GM12892 (cell line): ENCODE measurements at regions not wholly inside any gene's neighbourhood (a gene's known extent, or its start where the extent isn't known, plus 50 kb on each side); places are given as distances from the start of the nearest gene placed in this dataset.

Experiments used
- DNase-seq: peaks from one replicate; pipeline ENCODE4 v3.0.0; 2011; ENCODE audit not compliant: insufficient read length
- FAIRE-seq: peaks from 2 replicates; lab custom pipeline; 2011; peaks lifted over from hg19 to GRCh38; lab: Jason Lieb, UNC
- POLR2A ChIP-seq: IDR thresholded peaks from 2 replicates; pipeline ENCODE4 v1.6.1; 2011; ENCODE audit warnings: low read depth, low read length, control low read depth
- POLR2AphosphoS5 ChIP-seq: IDR thresholded peaks from 2 replicates; pipeline ENCODE4 v1.6.1; 2011; ENCODE audit warnings: low read depth, low read length, control low read depth
- TAF1 ChIP-seq: IDR thresholded peaks from 2 replicates; pipeline ENCODE4 v1.6.1; 2011; ENCODE audit warnings: low read depth, mild to moderate bottlenecking, control low read depth, low read length, borderline replicate concordance

DNA sequence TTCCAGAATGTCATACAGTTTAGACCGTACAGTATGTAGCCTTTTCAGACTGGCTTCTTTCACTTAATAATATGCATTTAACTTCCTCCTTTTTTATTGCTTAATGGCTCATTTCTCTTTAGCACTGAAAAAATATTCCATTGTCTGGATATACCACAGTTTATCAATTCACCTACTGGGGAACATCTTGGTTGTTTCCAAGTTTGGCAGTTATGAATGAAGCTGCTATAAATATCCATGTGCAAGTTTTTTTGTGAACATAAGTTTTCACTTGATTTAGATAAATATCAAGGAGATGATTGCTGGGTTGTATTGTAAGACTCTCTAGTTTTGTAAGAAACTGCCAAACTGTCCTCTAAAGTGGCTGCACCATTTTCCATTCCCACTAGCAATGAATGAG, 375.5 kb downstream of the PCDH18 start:
- DNase-seq (no peak), FAIRE-seq (no peak)

DNA sequence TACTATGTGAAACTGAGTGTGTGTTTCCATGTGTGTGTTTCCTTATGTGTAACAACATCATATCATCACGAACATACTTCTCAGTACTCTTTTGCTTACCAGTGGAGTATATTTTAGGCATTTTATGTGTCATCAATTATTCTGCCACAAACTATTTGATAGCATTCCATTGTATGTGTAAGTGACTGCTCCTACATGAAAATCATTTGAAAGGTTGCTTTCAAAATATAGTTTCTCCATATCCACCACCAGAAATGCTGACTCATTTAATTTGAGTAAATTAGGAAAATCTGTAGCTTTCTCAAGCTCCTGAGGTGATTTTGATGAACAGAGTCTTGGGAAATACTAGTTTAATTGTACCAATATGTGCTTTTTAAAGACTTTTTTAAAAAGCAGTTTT, 376.2 kb downstream of the PCDH18 start:
- DNase-seq, result no peak
- no peak for FAIRE-seq
- TF ChIP-seq POLR2AphosphoS5, result no peak
- no peak for TF ChIP-seq TAF1
- no peak for TF ChIP-seq POLR2A

More for the DNA sequence above, 375.5 kb downstream of the PCDH18 start:
- TF ChIP-seq TAF1, result no peak
- TF ChIP-seq POLR2A, result no peak
- no peak for TF ChIP-seq POLR2AphosphoS5

DNA sequence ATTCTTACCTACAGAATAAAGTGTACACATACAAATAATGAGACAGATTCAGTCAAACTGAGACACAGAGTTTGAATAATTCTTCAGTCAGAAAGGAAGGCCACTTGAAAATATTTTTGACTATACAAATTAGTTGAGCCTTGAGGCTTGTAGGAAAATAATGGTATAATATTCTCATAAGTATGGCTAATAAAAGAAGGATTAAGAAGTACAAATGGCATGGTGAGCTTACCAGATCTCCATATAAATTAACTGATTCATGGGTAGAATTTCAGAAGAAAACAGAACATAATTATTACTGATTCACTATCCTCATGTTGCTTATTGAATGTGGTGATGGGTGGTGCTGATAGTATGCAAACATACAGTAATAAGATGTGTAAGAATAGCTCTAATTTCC, 401.1 kb downstream of the PCDH18 start:
- no peak for DNase-seq
- no peak for FAIRE-seq
- no peak for TF ChIP-seq POLR2A
- no peak for TF ChIP-seq POLR2AphosphoS5
- no peak for TF ChIP-seq TAF1

DNA sequence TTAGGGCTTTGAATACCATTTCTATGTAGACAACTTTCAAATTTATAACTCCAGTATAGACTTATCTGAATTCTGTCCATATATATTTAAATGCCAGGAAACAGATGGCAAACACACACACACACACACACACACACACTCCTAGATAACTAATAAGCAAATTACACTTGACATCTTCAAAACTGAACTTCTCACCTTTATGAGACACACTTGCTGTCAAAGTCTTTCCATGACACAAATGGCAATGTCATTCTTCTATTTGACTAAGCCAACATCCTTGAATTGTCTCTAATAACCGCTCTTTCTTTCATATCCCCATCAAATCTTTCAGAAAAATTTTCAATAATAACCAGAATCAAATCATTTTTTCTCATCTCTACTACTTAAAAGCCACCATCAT, 402.4 kb downstream of the PCDH18 start:
- DNase-seq (no peak), FAIRE-seq (no peak)
- TF ChIP-seq TAF1, result no peak
- no peak for TF ChIP-seq POLR2A
- no peak for TF ChIP-seq POLR2AphosphoS5

DNA sequence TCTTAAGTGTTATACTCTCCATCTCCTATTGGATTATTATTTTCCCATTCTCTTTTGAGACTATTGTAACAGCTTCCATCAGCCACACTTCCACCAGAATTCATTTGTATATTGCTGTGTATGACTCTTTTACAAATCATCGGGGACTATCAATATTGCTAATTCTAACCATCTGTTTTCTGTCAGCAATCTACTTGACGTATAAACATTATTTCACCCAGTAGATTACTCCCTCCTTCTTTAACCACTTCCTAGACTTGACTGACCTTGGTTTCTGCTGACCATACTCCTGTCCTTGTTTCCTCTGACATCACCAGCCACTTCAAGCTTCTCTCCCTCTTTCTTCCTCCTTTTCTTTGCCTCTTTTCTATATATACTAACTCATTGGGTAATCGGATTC, 402.9 kb downstream of the PCDH18 start:
- no peak for FAIRE-seq
- TF ChIP-seq TAF1 (no peak), POLR2AphosphoS5 (no peak), POLR2A (no peak)
- no peak for DNase-seq

DNA sequence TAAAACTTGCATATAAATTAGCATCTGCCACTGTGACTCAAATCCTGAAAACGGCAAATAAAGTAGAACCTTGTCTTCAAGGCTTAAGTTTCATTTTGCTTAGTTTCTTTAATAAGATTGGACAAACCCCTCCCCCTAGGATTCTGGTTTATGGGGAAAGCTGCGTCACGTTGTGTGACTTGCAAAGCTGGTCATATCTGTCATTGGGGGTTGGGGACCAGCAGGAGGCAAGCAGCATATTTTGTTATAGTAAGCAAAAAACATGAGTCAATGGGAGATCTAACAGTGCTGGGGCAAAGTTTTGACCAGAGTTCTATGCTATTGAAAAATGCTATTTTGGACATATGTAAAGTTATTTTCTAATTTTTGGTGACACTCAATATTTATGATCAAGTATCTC, 407.3 kb downstream of the PCDH18 start:
- TF ChIP-seq POLR2A (no peak), TAF1 (no peak), POLR2AphosphoS5 (no peak)
- FAIRE-seq (no peak), DNase-seq (no peak)

DNA sequence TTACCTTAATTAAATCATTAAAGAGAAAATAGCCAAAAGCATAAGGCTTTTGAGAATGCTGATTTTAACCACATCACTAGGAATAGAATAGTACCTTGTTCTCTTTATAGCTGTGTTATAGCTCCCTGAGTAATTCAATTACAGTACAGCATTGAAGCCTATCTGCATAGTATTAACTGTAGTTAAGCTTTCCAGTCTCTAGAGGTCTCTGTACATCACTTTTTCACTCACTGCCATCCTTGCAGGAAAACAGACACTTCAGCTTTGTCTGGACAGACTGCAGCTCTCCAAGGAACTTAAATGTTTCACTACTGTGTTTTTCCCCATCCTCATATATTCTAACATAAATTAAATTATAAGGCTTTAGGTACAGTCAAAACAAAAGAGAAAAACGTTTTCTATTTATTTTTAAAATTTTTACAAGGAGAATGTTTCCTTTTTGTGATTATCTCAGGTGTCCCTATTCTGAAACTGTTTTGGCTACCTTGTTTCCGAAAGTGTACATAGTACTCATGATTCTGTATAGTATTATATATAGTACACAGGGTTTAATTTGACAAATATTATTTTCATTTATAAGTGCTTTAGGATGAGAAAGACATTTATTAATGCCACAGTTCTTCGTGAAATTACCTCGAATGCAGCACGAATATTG, 407.9 kb downstream of the PCDH18 start:
- TF ChIP-seq POLR2AphosphoS5, result no peak
- TF ChIP-seq POLR2A, result no peak
- peak; percentile 33 for FAIRE-seq
- no peak for DNase-seq

DNA sequence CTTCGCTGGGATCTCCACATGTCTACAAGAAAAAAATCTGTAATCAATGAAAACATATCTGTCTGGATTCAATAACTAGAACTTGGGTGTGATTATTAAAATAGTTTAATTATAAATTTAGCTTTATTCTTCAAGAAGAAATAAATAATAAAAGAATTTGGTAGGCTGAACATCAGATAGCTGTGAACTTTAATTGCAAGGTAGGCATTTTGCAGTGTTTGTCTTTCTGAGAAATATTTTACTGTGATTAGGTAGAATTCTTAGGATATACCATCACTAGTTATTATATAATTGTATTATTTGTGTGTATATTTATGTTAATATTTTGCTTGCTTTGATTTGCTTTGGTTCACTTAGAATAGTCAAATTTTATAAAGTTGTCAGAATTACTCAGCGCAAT, 409.4 kb downstream of the PCDH18 start:
- no peak for DNase-seq
- no peak for FAIRE-seq
- TF ChIP-seq POLR2AphosphoS5 (no peak), POLR2A (no peak), TAF1 (no peak)

DNA sequence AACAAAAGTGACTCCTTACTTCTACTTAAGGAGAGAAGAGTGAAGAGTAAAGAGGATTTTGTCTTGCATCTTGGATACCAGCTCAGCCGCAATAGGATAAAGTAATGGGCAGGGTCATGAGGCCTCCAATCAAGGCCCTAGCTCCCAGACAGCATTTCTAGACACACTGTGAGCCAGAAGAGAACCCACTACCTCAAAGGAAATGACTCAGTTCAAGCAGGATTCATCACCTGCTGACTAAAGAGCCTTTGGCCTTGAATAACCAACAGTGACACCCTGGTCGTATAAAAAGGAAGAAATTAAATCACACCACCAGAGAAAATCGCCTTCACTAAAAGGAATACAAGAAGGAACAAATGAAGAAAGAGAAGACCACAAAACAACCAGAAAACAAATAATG, 416.1 kb downstream of the PCDH18 start:
- no peak for DNase-seq
- FAIRE-seq, result no peak
- no peak for TF ChIP-seq TAF1
- no peak for TF ChIP-seq POLR2AphosphoS5
- TF ChIP-seq POLR2A, result no peak

DNA sequence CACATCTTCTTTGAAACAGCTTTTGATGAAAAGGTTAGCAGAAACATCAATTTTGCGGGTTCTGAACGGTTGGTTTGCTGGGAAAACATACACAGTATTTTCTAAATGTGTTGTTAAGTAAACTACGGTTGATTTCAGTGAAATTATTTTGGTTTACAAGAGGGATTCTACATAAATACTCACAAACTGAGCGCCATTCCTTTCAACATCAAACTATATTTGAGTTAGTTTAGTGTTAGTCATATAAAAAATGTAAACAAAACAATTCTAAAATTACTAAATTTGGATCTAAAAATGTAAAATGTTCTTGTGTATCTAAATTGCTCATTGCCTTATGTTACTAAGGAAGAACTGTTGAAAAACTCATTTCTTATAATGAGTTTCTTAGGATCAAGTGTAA, 425.6 kb downstream of the PCDH18 start:
- no peak for FAIRE-seq
- DNase-seq, result no peak

DNA sequence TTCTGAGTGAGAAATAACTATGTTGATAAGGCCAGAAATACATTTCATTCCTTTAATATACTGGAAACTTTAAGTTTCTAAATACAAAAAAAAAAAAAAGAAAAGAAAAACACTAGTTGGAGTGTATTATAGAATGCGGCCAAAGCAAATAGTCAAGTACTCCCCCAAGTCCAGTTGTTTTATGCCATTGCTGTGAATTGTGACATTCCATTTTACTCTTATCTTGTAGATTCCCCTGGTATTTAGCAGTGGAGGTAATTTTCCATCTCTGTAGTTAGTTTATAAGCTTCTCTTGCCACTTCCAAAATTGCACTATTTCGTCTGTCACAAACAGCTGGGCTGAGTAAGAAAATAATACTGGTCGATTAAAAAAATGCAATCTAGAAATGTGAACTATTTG, 426.0 kb downstream of the PCDH18 start:
- no peak for TF ChIP-seq TAF1
- TF ChIP-seq POLR2A, result no peak
- no peak for TF ChIP-seq POLR2AphosphoS5
- DNase-seq (no peak), FAIRE-seq (no peak)

More for the DNA sequence above, 425.6 kb downstream of the PCDH18 start:
- no peak for TF ChIP-seq POLR2AphosphoS5
- no peak for TF ChIP-seq POLR2A
- no peak for TF ChIP-seq TAF1

DNA sequence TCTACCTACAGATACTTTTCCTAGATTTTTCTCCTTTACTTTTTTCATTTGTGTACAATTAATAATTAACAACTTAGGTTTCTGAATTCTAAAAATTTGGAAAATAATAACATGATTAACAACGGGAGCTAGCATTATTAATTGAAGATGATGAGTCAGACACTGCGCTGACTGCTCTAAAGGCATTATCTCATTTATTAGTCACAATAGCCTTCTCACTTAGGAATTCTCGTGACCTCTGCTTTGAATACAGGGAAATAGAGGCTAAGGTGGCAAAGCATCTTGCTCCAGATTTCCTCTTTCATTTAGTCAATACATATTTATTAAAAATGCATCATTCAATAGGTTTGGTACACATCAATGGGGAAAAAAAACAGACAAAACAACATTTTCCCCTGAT, 441.3 kb downstream of the PCDH18 start:
- FAIRE-seq (no peak), DNase-seq (no peak)
- TF ChIP-seq POLR2A, result no peak
- no peak for TF ChIP-seq POLR2AphosphoS5
- TF ChIP-seq TAF1, result no peak

DNA sequence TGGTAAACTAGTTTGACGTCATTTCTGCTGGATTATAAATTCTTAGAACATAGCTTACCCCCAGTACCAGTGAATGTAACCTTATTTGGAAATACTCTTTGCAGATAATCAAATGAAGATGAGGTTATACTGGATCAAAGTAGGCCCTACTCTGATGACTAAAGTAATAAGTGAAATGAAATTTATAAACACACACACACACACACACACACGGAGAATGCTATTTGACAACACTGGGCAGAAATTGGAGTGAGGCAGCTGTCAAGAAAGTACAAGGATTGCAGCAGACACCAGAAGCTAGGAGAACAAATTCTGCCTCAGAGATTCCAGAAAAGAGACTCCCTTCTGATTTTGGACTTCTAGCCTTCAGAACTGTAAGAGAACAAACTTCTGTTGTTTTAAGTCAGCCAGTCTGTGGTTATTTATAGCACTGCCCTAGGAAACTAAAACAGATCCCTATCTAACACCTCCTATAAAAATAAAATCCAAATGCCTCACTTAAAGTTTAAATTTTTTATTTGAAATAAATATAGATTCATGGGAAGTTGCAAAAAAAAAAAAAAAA, 448.6 kb downstream of the PCDH18 start:
- TF ChIP-seq POLR2A (no peak), TAF1 (no peak), POLR2AphosphoS5 (no peak)
- FAIRE-seq (no peak), DNase-seq (no peak)

DNA sequence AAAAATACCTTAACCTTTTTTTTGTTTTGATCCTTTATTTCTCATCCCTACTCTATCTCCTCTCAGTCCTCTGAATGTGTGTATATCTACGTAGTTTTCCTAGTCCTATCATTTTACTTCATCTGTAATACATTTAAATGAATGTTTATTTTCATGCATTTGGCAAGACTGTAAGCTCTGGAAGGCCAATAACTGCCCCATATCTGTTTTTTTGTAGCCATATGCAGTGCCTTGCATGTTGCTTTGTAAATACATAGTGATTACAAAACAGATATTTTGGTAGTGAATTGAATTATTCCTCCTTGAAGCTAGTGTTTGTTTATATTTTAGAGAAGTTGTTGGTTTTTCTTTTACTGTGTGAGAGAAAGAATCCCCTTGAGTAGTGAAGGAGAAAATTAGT, 450.2 kb downstream of the PCDH18 start:
- TF ChIP-seq POLR2AphosphoS5, result no peak
- no peak for TF ChIP-seq TAF1
- TF ChIP-seq POLR2A, result no peak
- no peak for DNase-seq
- no peak for FAIRE-seq
